ENCODE measurements at regions not wholly inside any gene's neighbourhood (a gene's known extent, or its start where the extent isn't known, plus 50 kb on each side); places are given as distances from the start of the nearest gene placed in this dataset.
"Not testable (repeated sequence)": the region's sequence is repeated elsewhere in the genome, so short reads cannot be mapped to it uniquely, and the experiment has no call there.

DNA sequence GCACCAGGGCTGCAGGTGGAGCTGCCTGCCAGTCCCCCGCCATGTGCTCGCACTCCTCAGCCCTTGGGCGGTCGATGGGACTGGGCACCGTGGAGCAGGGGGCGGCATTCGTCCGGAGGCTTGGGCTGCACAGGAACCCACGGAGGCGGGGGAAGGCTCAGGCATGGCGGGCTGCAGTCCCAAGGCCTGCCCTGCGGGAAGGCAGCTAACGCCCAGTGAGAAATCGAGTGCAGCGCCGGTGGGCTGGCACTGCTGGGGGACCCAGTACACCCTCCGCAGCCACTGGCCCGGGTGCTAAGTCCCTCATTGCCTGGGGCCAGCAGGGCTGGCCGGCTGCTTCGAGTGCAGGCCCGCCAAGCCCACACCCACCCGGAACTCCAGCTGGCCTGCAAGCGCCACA, 130.5 kb upstream of the RXFP2 start:
- not testable (repeated sequence) for DNase-seq (ENCODE audit: low spot score)

DNA sequence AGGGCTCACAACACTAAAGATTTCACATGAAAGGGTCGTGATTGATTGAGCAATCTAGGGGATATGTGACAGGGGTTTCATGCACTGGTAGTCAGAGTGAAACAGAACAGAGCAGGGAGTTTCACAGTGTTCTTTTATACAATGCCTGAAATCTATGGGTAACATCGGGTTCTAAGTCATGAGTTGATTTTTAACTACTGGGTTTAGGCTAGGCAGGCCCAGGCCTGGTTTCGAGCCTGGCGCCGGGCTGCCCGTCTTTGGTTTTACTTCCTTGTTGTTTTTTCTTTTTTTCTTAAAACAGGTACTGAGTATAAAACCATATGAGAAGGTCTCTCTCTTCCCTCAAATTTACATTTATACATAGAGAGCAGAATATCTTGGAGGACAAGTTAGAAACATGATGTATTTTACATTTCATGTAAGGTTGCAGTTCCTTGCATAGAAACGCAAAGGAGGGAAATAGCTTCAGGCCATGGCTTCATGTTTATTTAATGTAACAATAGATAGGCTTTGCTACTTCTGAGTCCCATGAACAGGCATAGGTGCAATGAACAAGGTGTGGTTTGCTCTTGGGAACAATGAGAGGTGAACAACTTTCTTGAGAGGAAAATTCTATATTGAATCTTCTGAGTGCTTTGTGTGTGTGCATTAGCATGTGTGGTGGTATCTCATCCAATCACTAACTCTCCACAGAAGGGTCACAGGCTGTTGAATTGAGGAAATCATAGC, 128.9 kb upstream of the RXFP2 start:
- no peak for DNase-seq (ENCODE audit: low spot score)

DNA sequence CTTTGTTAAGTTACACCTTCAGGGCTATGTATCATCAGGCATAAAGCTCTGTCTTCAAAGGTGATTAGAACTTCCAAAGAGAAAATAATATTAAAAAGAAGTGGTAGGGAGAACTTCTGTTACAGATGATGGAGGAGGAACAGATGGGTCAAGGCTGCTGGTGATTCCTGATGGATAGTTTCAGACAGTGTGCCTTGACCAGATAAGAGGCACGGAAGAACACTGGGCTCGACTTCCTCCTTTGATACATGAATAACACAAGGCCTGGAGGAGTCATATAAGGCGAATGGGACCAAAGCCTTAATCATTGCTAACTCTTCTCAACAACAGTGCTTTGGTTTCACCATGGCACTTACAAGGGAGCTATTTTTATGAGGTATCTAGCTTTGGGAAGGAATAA, 128.1 kb upstream of the RXFP2 start:
- no peak for DNase-seq (ENCODE audit: low spot score)

GRCh38 chr13:31614073-31614472, 125.3 kb upstream of the RXFP2 start:
- DNase-seq (ENCODE audit: low spot score), result no peak

DNA sequence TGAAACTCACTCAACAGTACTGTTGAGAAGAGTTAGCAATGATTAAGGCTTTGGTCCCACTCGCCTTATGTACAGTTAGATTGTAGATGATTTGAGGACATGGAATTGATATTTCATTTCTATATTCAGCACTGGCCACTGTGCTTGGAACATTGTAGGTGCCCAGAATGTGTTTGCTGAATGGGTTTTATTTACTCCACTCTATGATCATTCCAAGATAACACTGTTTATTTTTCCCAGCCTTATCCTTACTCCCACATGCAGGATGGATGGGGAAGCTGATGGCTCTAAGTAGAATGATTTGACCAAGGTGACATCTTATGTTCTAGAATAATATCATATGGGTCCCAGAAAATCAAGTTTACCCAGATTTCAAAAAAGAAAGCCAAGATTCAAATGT, 124.6 kb upstream of the RXFP2 start:
- DNase-seq (ENCODE audit: low spot score), result no peak

- DNase-seq (ENCODE audit: low spot score), result no peak
Observed at GRCh38 chr13:31625115-31625514, 114.2 kb upstream of the RXFP2 start.

DNA sequence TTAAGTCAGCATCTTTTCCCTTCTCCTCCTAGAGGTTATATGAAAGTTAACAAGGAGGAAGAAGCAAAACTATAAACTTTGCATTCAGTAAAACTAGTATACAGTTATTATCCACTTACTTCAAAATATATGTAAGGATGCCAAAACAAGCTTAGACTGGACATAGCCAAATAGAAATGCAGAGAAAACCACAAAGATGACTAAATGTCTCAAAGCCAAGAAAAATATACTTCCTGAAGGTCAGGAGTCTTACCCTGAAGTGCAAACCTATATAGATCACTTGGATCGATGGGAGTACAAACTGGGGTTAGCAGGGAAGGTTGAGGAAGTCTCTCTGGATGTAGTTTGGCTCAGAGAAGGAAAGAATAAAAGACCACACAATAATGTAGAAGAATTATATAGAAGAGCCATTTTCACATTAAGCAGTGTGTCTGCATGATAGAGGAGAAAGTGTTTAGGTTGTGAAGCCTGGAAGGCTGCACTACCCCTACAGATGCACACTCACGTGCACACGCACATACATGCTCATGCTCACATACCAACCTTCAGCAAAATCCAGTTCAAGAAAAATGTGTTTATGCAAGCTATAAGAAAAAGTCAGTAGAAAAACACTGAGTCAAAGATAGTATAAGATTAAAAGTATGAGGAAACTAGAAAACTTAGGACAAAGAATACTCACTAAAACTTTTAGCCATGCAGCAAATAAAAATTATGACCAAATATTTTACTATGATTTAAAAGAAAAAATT, 112.1 kb upstream of the RXFP2 start:
- DNase-seq (ENCODE audit: low spot score), result no peak

- DNase-seq (ENCODE audit: low spot score), result no peak
Observed at GRCh38 chr13:31629085-31629780, 110.1 kb upstream of the RXFP2 start.

DNA sequence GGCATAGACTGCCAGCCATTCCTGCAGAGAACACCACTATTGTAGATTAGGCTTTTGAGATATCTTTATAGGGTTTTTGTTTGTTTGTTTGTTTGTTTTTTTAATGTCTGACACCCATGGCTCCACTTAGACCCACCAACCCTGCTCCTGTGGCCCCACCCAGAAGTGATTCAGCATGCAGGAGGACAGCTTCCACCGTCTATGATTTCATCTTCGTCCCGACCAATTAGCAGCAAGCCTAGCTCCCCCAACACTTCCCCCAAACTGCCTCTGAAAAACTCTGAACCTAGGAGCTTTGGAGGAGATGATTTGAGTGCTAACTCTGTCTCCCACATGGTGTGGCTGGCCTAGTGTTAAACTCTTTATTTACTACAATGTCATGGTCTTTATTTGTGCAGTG, 108.3 kb upstream of the RXFP2 start:
- DNase-seq (ENCODE audit: low spot score), result no peak

DNA sequence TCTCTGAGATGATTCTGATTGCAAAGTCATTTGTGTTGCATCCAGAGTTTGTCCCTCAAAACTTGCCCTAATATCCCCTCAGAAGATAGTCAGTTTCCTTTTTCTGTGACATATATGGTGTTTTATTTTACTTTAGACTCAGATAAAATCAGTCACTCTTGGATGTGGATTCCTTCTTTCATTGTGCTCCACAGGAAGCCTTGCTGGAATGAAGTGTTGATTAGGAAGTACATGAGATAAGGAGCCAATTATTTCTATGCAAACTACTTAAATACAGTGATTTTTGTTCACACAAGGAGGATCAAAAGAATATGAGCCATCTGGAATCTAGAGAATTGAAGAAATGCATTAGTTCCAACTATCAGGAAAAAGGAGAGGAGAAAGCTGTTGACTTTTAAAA, 107.6 kb upstream of the RXFP2 start:
- DNase-seq (ENCODE audit: low spot score), result no peak

- no peak for DNase-seq (ENCODE audit: low spot score)
Observed at GRCh38 chr13:31638577-31638976, 100.7 kb upstream of the RXFP2 start.

- no peak for DNase-seq (ENCODE audit: low spot score)
Observed at GRCh38 chr13:31639443-31640163, 99.7 kb upstream of the RXFP2 start.

GRCh38 chr13:31649766-31650165, 89.6 kb upstream of the RXFP2 start:
- DNase-seq (ENCODE audit: low spot score), result no peak

GRCh38 chr13:31653730-31654129, 85.6 kb upstream of the RXFP2 start:
- DNase-seq (ENCODE audit: low spot score), result no peak

DNA sequence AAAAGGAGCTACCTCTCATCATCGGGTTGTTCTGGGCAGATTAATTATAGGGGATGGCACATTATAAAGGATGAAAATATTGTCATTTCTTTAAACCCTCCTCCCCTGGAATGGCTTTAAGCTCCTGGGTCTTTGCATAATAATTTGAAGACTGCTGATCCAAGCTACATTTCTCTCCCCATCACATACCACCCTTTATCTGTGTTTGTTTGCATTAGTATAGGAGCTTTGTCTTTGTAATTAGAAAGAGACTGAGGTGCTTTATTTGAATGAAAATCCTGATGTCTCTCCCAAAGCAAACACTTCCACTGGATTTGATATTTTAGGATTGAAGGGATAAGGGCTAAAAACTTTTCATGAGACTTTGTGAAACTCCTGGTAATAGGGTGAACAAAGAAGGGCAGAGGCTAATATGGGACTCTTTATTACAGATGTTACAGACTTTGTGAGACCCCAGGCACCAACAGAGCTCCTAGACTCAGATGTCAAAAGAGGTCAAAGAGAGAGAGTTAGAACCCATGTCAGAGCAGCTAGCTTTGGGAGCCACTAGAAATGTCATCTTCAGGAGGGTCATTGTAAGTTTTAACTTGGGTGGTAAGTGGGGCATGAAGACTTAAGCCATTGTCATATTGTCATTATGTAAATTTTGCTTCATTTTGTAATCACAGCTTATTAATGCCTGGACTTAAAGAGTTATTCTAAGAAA, 75.3 kb upstream of the RXFP2 start:
- no peak for DNase-seq (ENCODE audit: low spot score)

GRCh38 chr13:31670831-31671617, 68.3 kb upstream of the RXFP2 start:
- DNase-seq (ENCODE audit: low spot score), result no peak

GRCh38 chr13:31674051-31674450, 65.3 kb upstream of the RXFP2 start:
- no peak for DNase-seq (ENCODE audit: low spot score)

- DNase-seq (ENCODE audit: low spot score), result no peak
Observed at GRCh38 chr13:31675440-31675953, 63.8 kb upstream of the RXFP2 start.

- DNase-seq (ENCODE audit: low spot score), result no peak
Observed at GRCh38 chr13:31681133-31681532, 58.2 kb upstream of the RXFP2 start.

GRCh38 chr13:31684466-31684865, 54.9 kb upstream of the RXFP2 start:
- no peak for DNase-seq (ENCODE audit: low spot score)

Data from globus pallidus (tissue), 1 donor.